HG02798 (cell line): ENCODE measurements at regions not wholly inside any gene's neighbourhood (a gene's known extent, or its start where the extent isn't known, plus 50 kb on each side); places are given as distances from the start of the nearest gene placed in this dataset.

Experiments
- ATAC-seq: cut with Tn5 transposase; IDR thresholded peaks from one replicate; pipeline ENCODE4 v1.9.1; 2021; ENCODE audit warnings: mild to moderate bottlenecking; ENCODE audit not compliant: unreplicated experiment, poor library complexity

DNA sequence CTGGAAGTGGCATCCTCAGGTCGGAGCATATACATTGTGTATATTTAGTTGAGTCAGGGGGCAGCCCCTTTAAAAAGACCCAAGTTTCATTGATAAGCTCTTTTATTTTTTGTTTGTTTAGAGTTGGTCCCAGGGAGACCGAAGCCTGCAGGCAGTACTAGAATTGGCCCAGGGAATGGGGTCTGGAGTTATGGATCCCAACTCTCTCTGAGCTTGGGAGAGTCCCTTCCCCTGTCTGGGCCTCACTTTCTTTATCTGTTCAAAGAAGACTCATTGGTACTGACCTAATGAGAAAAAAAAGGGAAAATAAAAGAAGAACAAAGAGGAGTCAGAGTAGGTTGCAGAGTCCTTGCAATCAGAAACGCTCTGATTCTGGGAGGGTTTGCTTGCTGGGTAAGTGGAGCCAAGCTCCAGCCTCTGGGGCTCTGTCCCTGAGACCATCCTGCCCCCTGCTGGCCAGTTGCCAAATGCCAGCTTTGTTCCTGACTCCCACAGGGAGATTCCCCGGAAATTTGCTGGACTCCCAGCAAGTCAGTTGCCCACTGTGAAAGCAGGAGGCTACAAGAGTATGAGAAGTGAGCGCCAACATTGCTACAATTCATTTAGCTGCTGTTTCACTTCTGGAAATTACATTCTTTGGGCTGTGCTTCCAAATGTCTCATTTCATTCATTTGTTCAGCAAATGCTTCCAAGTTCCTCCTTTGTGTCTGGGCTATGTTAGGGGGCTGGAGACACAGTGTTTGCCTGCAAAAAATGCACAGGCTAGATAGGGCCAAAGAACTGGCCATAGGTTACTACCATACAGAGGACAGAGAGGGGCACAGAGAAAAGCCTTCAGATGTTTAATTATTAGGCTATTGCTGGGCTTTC lies 156.2 kb downstream of the MELK start:
- ATAC-seq = peak; percentile 72

DNA sequence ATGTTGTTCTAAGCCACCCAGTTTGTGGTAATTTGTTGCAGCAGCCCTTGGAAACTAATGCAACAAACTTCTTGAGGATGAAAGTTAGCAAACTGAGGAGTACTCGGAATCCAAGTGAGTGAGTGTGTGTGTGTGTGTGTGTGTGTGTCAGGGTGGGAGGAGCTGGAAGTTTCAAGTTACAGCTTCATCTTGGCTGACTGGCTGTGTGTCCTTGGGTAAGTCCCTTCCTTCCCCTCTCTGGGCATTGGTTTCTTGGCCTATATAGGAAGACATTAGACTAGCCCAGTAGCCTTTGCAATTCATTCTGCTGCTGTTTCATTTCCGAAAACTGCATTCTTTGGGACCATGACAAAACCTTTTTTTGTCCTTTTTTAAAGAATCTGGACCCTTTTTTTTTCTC lies 157.2 kb downstream of the MELK start:
- ATAC-seq = no peak

DNA sequence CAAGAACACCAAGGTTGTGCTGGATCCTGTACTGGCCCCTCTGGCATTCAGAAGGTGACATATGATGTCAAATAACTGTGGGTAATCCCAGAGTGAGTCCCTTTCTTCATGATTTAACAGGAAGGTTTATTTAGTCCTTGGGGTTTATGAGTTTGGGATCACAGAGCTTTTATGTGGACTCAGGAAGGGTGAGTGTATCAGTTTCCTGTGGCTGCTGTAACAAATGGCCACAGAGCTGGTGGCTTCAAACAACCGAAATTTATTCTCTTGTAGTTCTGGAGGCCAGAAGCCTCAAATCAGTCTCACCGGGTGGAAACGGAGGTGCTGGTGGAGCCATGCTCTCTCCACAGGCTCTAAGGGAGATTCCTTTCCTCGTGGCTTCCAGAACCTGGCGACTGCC lies 157.7 kb downstream of the MELK start:
- no peak for ATAC-seq

DNA sequence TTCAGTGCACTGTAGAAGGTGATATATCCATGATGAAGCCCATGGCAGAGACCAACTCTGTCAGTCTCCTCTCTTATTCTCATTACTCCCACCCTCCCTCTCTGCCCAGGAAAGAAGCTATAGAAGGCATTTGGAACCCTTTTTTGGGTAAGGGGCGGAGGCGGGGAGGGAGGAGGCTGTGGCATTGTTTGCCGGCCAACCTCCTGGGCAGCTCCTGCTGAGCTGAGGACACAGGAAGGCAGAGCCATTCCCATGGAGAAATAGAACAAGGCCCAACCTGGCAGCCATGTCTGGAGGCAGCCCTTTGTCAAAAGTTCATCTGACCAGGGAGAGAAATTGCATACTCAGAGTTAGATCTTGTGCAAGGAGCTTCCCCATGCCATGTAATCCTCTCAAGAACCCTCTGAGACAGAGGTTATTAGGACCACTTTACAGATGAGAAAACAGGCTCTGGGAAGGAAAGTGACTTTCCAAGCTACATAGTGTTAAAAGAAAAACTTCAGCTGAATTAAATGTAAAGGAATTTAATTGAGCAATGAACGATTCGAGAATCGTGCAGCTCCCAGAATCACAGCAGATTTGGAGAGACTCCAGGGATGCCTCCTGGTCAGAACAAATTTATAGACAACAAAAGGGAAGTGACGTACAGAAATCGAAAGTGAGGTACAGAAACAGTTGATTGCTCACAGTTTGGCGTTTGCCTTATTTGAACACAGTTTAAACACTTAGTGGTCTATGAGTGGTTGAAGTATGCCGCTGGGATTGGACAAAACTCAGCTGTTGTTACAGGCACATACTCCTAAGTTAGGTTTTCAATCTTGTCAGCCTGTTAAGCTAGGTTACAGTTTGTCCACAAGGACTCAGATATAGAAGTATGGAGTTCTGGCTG lies 158.6 kb downstream of the MELK start:
- no peak for ATAC-seq

DNA sequence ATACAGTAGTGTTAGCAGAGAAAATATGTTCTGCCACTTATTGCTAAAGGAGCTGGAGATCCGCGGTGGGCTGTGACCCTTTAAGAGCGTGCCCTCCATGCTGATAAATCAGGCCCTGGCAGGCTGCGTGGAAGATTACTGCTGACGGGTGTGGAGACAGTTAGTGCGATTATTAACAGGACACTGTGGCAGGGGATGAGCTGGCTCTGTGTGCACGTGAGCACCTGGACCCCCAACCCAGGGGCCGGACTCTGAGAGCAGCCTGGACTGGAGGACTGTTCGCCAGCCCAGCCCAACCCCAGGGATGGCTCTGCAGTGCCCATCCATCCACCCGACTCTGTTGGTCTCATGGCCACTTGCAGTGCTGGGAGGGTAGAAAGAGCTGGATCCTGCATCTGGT lies 162.0 kb downstream of the MELK start:
- no peak for ATAC-seq

DNA sequence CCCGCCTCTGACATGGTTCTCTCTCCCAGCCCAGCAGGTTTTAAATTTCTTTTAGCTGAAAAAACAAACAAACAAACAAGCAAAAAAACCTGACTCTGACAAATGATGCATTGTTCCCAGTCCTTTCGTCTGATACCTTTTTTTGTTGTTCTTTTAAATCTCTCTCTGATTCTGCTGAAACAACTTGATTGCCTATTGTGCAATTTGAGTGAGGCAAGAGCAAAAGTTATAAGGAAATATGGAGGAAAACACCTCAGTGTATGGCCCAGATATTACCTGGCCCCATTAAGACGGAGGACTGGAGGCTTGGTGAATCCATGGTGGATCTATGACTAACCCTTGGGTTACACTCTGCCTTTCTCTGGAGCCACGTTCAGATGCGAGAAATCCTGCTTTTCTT lies 164.0 kb downstream of the MELK start:
- ATAC-seq = no peak

DNA sequence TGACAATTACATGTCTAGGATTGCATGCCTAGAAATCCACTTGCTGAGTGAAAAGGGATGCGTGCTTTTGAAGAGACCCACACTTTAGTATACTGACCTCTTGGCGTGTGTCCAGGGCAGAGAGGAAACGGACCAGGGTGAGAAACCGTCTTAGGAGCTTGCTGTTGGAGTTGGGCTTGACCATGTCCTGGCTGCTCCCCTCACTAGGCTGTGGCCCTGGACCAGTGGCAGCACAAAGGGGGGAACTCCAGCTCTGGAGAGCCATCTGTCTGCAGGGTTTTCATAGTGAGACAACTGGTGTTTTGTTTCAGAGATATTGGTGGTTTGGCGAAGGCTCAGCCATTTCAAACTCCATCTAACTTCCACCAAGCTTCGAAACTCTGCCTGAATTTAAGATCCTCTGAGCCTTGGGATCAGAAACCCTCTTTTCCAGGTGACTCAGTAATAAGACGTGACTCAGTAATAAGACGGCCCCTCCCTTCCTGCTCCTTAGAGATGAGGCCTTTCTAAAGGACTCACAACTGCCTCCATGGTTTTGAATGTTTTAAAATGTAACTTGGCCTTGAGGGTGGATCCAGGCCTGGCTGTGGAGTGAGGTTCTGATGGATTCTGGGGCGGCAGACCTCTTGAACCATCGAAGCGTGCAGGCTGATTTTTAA lies 165.8 kb downstream of the MELK start:
- ATAC-seq = no peak

DNA sequence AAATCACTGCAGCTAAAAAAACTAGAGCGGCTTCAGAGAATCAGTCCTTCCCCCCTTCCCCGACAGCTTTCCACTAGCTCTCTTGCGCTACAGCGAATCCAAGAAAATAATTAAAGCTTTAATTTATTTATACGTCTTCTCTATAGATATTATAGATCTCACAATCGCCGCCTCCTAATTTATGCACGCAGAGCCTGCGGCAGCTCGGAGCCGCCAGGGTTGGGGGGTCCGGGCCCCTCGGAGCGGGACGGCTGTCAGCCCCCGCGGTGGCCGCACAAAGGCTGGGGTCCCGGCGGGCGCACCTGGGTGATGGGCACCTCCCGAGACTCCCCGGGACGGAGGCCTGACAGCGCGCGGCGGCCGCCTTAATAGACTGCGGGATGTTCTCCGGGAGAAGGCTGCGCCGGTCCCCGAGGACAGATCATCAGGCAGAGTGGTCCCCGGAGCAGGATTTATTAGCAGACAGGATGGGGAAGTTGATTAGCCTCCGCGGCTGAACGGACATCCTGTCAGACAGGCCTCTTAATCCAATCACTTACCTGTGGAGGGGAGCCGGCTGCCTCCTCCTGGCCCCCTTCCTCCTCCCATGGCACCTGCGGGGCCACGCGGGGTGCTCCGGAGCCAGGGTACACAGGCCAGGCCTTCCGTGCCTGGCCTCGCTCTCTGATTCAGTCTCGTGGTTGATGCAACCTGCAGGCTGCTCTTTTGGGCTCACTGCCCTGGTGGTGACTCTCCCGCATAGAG lies 166.8 kb downstream of the MELK start:
- no peak for ATAC-seq

DNA sequence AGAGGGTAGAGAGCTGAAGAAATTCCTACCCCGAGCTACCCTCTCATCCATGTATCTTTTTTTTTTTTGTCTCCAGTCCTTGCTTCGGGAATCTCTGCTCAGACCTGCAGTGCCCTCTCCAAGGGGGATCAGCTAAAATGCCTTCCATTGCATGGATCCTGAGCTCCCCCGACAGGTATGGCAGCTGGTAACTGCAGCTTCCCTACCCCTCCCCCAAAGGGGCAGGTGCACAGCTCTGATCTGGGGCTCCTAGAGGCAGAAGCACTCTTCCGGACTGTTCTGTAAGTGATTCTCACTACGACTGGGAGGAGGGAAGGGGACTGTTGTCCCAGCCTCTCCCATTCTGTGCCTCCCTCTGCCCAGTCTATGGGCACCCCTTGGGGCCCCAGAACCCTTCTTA lies 169.6 kb downstream of the MELK start:
- ATAC-seq = no peak

DNA sequence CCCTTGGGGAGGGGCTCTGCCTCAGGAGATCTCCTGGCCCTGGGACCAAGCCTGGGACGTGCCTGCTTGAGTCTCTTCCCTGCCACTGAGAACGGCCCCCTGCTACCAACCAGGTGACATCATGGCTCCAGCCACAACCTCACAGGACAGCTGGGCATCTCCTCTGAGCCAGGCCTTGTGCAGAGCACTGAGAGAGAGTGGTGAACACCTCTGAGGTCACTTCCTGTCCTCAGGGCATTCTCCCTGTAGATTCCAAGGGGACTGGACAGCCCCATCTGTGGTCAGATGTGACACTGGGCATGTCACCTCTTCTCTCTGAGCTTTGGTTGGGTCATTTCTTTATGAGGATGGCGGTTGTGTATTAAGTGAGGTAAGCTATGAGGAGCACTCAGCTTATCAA lies 172.0 kb downstream of the MELK start:
- ATAC-seq = no peak

DNA sequence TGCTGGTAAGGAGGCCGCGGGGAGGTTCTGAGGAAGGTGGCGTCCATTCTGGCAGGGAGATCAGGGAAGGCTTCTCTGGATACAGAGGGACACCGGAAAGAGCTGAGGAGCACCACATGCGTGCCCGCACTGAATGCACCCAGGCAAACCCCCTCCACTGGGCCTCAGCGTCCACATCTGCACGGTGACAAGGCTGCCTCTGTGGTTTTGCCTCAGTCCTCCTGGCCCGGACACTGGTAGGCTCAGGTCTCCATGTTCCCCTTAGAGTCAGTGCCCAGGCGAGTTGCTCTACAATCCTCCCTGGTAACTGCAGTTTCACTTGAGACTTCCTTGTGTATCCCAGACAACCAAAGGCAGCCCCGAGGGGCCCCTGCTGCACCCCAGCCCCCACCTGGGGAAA lies 173.3 kb downstream of the MELK start:
- ATAC-seq = no peak

DNA sequence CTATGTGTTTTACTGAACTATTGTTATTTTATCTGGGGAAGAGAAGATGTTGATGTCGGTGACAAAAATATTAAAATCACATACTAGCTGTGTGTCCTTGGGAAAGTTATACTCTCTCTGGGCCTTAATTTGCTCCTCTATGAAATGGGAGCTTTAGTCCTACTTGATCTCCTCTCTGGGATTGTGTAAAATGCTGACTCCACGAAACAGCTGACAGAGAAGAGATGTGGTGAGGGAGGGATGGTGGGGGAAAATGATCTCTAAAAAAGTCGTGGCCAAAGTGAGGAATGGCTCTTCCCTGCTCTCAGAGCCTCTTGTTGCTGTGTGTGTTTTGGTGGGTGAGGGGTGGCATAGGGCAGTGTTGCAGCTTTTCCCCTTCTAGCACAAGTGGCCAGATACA lies 173.7 kb downstream of the MELK start:
- no peak for ATAC-seq

DNA sequence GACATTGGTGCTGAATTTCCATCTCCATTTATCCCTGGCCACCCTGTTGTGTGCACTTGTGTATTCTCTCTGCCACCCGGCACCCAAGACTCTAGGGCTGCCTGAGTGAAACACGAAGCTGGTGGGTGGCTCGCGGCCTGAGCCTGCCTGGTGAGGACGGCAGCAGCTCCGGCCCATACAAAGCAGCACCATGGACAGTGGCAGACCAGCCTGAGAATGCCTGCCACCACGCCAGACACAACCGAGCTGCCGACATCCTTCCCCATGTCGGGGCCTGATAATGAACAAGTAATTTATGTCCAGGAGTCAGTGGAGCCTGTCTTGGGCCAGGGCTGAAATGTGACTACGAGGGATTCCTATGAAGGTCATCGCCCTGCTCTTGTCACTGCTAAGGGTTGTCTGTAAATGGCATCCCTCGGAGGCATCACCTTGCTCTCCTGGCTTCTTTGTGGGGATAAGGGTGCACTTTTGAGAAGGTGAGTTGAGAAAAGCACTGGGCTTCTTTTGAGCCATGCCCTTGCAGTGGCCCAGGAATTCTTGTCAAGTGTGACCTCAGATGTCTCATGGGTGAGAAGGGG lies 175.7 kb downstream of the MELK start:
- no peak for ATAC-seq

DNA sequence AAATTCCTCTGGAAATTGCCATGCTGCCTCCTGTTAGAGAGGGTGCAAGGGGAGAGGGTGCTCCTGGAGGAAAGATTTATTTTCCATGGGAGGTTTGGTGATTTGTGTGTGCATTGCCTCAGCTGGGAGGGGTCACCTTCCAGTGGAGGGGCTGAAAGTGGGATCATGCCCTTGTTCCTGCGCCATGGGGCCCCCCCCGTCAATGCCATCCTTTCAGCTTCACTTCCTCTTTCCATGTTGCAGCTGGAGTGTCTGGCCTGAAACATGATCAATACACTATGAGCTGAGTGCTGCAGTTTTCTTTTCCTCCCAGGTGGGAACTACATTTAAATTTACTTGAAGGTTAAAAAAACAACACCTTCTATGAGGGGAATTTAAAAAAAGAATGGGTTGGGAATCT lies 176.8 kb downstream of the MELK start:
- no peak for ATAC-seq

DNA sequence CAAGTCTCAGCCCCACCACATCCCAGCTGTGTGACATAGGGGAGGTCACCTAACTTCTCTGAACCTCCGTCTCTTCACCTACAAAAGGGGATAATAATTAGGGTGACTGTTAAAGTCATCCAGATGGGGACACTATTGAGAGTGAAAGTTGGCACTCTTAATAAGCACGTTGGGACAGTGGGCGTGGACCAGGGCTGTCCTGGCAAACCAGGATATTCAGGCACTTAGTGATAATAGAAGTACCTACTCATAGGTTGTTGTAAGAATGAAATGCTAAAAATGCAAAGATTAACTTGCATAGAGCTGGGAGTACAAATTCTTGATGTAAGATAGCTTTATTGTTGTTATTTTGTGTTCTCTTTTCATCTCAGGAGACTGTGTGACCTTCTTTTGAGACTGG lies 177.9 kb downstream of the MELK start:
- ATAC-seq = no peak

DNA sequence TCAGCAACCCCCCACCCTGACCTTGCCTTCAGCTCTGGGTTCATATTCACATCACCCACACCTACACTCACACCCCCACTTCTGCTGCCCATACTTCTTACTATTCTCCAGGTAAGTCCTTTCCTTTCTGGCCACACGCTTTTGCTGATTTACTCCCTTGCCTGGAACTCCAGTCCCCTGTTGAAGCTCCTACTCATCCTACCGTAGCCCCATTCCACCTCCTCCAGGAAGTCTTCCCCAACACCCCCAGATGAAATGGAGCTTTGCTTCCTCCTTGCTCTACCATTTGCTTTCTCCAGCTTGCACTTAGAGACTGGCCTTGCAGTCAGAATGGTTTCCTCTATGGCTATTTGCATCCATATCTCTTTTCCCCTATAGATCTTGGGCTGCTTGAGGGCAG lies 182.3 kb downstream of the MELK start:
- ATAC-seq = no peak

DNA sequence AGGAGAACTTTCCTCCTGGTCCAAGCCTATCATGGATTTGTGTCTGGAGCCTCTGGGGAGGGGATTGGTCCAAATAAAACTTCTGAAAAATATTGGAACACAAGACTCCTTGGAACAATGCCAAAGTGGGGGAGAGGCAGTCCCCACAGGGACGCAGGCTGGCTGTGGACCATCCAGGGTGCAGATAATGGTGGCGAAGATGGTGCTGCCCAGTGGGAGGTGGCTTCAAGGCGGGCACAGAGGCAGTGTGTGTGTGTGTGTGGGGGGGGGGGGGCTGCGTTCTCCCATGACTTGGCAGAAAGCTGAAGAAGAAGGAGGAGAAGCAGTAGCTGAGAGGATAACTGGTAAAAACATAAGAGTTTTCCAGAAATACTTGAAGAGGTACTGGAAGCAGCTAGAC lies 186.4 kb downstream of the MELK start:
- no peak for ATAC-seq

DNA sequence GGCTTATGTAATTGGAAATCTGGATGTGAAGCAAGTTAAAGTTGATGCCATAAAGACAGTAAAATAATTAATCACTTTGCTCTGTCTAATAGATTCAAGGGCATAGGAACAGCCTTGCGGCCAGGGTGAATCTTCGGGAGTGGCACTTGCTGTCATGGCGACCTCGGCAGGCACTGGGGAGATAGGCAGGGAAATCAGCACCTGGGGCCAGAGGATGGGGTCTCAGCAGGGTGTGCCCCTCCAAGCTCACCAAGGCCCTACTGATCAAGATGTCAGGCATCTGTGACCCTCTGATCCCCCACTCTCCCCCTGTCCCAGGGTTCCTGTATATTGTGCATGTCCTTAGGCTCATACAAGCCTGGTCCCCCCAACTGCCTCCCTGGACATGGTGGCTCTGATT lies 187.3 kb downstream of the MELK start:
- no peak for ATAC-seq

DNA sequence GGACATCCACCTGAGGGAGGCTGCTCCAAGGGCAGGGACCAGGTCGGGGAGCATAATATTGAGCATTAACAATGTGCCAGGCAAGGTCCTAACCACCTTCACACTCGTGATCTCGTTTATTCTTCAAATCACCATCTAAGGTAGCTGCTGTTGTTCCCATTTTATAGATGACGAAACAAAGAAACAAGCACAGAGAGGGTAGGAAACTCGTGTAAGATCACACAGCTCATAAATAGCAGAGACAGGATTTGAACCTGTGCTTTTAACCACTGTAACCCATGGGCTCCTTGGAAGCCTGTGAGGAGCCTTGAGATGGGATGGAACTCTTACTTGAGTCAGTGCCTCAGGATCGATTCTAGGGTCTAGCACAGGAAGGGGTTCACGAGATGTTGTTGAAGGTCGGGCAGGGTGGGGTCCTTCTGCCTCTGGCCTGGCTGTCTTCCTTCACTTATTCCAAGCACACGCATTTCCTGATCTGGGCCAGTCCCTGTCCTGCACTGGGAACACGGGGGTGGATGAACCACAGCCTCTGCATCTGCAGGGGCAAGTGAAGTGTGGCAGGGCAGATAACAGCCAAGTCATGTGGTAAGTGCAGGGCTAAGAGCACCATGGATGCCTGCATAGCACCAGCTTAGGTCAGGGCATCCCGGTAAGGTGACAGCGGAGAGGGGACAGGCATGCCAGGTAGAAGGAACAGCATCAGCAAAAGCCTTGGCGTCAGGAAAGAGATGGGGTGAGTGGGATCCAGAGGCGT lies 188.1 kb downstream of the MELK start:
- no peak for ATAC-seq
